ENCODE measurements at regions not wholly inside any gene's neighbourhood (a gene's known extent, or its start where the extent isn't known, plus 50 kb on each side); places are given as distances from the start of the nearest gene placed in this dataset.

- TF ChIP-seq CTCF (IDR thresholded peaks at IDR 0.05; ENCODE audit: borderline replicate concordance, extremely low read depth, low read length, poor library complexity, severe bottlenecking) (no peak), EZH2 (IDR thresholded peaks at IDR 0.05; ENCODE audit: borderline replicate concordance, low read depth, low read length, severe bottlenecking) (no peak)
Observed at GRCh38 chrX:112279940-112280339, 197.4 kb upstream of the TRPC5 start.
